Peyer's patch (tissue), 4 donors: ENCODE measurements at regions not wholly inside any gene's neighbourhood (a gene's known extent, or its start where the extent isn't known, plus 50 kb on each side); places are given as distances from the start of the nearest gene placed in this dataset.

ENCODE experiments used
- CTCF ChIP-seq, 6 experiments: fragments of 450-650 bp in 4 of 6; fragments of 200-600 bp in 2 of 6; sonication (generic) in 1 of 6; IDR thresholded peaks; one replicate each; pipeline ENCODE4 v1.5.1; 2017 to 2019; ENCODE audit warnings: antibody characterized with exemption in 6 of 6, mild to moderate bottlenecking in 3 of 6, moderate library complexity in 1 of 6
- POLR2A ChIP-seq, 2 donors: fragments of 450-650 bp; IDR thresholded peaks; one replicate each; pipeline ENCODE4 v1.5.1; 2017; ENCODE audit warnings: antibody characterized with exemption in 2 of 2, mild to moderate bottlenecking in 2 of 2, moderate library complexity in 2 of 2

GRCh38 chr14:46108228-46108627, 543.4 kb downstream of the RPL10L start:
- no peak for TF ChIP-seq POLR2A (IDR thresholded peaks at IDR 0.05)
- no peak for TF ChIP-seq CTCF (IDR thresholded peaks at IDR 0.05)
